NCI-H2107 (cell line): ENCODE measurements at regions not wholly inside any gene's neighbourhood (a gene's known extent, or its start where the extent isn't known, plus 50 kb on each side); places are given as distances from the start of the nearest gene placed in this dataset.

Experiments used
- DNase-seq: peaks from one replicate; lab custom pipeline; 2025; lab: John Stamatoyannopoulos, UW

DNA sequence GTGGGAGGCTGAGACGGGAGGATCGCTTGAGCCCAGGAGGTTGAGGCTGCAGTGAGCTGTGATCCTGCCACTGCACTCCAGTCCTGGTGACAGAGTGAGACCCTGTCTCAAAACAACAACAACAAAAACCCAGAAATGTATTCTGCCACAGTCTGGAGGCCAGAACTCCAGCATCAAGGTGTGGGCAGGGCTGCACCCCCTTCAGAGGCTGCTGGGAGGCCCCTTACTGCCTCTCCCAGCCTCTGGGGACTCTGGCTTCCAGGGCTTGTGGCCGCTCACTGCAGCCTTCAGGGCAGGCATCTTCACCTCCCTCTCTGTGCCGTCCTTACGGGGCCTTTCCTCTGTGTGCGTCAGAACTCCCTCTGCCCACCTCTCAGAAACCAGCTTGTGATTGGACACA lies 209.4 kb upstream of the GSE1 start:
- DNase-seq: no peak

DNA sequence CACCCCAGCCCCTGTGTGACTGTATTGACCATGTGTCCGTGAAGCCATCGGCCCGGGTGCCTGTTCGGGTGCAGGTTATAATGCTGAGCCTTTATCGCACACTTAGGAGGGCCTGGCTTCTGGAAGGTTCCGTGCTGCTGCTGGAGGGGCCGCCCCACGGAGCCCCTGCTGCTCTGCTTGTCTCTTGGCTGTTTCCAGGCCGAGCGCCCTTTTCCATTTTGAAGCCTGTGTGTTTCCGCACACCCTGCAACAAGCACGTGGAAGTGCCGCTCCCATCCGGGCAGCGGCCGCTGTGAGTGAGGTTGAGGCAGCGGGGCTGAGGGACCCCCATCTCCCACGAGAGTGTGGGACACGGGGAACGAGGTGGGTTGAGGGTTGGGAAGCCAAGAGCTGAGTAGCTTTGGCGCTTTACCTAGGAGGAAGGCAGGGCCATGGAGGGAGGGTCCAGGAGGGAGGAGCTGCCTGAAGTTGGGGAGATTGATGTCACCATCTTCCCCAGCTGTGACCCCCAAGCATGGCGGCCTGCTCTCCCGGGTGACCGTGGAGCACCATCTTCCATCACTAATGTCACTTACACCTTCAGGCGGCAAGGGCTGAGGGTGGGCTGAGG lies 200.1 kb upstream of the GSE1 start:
- DNase-seq: no peak

DNA sequence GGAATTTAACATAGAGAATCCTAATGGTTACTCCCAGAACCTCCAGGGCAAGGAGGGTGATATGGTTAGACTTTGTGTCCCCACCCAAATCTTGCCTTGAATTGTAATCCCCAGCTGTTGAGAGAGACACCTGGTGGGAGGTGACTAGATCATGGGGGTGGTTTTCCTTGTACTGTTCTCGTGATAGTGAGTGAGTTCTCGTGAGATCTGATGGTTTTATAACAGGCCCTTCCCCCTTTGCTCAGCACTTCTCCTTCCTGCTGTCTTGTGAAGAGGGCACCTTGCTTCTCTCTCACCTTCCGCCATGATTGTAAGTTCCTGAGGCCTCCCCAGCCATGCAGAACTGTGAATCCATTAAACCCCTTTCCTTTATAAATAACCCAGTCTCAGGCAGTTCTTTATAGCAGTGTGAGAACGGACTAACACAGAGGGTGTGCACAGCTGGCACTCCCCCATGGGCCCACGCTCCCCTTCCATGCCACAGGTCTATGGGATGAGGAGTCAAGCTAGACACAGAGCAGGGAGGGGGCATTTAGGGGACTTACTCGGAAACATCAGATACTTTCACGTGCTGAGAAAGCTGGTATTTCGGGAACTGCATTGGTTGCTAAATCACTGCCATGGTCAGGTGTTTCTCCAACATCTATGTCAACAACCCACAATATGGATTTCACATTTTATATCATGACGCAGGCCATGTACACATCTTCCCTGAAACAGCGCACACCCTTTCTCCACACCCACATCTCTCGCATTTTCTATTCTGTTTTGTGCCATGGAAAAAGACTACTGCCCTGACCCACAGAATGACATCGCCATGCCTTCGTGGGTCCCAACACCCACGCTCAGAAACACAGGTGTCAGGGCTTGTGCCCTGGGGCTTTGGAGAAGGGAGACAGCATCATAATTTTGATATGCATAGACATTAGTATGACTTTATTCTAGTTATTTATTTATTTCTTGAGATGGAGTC lies 199.1 kb upstream of the GSE1 start:
- DNase-seq: no peak

DNA sequence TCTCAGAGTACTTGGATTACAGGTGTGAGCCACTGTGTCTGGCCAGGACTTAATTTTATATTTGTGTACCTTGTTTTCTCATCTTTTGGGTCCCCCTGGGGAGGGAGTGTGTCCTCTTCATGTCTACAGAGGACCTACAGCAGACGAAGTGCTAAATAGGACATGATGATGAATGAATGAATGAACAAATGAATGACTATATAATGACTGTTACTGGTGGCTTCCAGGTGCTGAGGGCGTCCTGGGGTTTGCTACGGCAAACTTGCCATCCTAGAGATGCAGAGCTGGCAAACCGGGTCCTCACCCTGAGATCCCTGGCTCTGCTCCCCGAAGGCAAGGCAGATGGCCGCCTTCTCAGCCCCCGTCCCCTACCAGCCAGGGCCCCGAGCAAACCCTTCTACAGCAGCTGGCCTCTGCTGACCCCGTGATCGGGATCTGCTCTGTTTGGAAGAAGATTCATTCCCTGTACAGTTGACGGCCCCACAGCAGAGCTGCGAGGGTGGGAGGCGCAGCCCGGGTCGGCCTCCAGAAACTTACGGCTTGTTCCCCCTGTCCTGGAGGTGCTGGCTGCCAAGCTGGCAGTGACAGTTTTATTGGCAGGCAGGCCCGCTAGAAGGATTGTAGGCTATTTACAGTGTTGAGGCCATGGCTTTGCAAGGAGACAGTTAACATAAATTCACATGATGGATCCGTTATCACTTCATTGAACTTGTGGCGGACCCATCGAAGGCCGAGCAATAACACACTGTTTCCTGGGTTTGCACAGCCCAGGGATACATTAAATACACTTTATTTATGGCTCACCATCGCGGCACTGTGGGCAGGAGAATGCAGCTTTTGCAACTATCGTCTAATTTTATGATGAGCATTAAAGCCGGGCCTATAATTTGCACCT lies 197.7 kb upstream of the GSE1 start:
- no peak for DNase-seq

DNA sequence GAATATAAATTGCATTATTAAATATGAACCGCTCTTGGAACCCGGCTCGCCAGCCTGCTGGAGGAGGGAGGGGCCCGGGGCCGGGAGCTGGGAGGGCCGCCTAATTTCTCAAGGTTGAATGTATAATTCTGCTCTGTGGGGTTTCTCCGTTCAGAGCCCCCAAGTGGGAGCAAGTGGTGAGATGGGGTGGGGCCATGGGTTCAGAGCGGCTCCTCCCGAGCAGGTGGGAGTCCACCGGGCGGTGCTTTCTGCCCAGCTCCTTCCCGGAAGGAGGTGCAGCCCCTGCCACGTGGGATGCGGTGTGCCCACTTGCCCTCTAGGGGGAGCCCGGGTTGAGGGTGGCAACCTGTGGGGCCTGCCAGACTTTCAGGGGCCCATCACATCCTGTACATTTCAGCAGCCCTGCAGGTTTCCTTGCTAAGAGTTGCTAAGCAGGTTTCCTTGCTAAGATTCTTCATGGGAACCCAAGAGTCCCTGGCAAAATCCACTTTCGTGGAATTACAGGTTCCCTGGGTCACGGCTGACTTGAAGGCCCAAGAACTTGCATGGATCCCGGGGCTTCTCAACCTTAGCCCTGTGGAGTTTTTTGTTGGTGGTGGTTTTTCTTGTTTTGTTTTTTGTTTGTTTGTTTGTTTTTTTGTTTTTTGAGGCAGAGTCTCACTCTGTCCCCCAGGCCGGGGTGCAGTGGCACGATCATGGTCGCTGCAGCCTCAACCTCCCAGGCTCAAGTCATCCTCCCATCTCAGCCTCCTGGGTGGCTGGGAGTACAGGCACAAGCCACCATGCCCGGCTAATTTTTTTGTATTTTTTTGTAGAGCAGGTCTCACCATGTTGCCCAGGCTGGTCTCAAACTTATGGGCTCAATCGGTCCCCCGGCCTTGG lies 196.7 kb upstream of the GSE1 start:
- peak; percentile 86 for DNase-seq

DNA sequence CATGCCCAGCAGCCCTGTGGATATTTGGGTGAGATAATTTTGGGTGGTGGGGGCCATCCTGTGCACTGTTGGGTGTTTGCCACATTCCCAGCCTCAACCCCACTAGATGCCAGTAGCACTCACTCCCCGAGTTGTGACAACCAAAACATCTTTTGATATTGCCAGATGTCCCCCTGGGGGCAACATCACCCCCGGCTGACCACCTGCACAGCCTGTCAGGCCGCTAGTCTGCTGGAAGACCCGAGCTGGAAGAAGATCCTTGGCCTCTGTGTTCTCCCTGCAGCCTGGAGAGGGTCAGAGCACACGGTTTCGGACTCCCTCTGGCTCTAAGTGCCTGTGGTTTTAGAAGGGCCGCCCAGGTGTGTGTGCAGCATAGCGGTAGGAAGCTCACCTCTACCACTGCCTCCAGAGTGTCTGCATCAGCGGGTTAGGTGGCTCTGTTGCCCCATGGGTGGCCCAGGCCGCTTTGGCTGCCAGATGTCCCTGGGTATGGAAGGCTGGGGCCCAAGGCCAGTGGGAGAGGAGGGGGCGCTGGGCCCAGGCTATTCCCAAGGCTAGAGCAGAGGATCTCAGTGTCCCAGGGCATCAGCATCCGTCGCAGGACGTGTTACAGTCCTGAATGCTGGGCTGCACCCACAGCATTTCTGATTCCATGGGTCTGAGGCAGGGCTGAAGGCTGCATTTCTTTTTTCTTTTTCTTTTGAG lies 195.8 kb upstream of the GSE1 start:
- DNase-seq: no peak

DNA sequence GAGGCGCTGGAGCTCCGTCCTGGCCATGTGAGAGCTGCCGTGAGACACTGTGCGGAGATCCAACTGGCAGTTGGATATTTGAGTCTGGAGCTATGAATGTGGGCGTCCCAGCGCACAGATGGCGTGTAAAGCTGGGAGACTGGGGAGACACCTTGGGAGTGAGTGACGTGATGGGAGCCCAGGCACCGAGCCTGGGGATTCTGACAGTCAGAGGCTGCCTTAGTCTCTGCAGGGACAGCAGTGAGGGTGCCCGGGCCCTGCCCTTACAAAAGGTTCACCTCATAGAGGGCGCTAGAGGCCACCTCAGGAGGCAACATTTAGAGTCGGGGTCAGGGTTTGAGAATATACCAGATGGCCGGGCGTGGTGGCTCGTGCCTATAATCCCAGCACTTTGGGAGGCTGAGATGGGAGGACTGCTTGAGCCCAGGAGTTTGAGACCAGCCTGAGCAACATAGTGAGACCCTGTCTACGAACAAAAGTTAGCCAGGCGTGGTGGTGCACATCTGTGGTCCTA lies 194.1 kb upstream of the GSE1 start:
- no peak for DNase-seq

DNA sequence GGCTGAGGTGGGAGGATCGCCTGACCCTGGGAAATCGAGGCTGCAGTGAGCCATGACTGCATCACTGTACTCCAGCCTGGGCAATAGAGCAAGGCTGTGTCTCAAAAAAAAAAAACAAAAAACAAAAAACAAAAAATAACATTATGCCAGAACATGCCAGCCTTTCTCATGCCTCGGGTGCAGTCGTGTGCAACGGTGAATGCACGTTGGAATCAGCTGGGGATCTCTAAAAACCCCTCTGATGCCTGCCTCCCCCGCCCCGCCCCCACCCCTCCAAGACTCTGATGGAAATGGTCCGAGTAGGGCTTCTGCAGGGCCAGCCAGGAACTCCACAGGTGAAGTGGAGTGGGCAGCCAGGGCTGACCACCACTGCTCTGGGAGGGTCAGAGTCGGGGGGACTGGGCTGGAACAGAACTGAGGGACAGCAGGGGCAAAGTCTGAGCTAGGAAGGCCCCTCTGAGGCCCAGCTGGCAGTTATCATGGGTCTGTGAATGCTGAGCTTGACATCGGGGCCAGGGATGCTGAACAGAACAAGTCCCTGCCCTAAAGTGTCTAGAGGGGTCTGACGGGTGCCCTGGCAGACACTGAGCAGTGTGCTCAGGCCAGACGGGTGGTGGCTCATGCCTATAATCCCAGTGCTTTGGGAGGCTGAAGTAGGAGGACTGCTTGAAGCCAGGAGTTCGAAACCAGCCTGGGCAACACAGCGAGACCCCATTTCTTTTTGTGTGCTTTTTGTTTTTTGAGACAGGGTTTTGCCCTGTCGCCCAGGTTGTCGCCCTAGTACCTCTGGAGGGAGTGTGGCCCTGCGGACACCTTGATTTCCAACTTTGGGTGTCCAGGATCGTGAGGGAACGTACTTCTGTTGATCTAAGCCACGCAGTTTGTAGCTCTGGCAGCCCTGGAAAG lies 193.4 kb upstream of the GSE1 start:
- DNase-seq: no peak

DNA sequence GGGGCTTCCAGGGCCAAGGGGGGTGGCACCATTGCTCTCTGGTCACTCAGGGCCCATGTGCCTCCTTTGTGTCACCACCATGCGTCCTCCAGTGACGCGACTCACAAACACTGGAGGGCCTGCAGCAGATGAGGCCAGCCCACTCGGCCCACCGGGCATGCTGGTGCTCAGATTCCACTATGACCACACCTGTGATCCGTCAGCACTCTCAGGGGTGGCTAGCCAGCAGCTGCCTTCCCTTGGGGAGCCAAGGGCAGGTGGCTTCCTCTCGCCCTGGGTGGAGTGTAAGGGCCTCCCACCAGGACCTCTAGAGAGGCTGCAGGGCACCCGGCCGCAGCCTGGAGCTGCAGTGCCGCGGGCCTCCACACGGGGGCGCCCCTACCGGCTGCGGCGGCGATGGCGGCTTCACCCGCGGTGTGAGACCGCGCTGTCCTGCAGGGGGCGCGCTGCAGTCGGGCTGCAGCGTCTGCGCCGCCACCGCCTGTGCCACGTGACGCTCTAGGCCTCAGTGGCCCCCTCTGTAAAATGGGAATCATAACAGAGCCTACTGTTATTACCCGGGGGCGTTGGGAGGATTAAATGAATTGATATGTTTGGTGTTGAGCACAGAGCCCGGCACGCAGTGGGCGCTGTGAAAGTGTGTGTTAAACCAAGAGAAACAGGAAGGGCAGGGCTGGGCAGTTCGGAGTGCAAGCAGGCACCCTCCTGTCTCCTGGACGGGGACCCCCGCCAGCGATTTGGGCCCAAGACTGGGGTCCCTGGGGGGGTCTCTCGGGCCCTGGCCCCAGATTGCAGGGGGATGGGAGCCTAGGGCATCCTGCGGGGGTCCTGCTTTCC lies 192.4 kb upstream of the GSE1 start:
- no peak for DNase-seq

DNA sequence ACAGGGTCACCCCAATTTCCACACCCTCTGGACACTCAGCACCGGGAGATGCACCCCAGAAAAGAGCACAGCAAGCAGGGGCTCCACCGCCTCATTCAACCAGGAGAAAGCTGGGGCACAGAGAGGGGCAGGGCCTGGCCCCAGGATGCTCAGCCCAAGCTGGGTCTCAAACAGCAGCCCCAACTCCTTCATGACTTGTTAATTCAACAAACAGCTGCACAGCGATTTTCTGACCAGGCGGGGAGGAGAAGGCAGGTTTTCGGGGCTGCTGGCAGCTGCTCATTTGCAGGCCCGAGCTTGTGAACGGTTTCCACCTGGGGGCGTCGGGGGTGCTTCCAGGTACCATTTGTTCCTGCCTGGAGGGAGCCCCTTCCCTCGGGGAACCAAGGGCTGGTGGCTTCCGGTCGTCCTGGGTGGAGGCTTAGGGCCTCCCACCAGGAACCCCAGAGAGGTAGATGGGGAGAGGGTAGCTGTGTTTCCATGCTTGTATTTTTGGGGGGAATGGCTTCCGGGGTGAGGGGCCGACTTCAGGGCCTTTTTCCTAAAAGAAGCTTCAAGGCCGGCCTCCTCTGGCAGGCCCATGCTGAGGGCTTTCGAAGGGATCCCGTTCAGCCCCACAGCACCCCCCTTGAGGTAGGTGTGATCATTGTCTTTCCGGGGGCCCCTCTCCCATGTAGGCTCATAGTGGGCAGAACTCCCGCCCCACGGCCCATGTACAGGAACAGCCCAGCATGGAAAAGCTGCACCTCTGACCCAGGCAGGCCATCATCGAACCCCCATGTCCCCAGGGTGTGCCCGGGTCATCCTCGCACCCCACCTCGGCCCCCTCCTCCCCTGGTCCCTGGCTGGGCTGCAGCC lies 191.6 kb upstream of the GSE1 start:
- no peak for DNase-seq

DNA sequence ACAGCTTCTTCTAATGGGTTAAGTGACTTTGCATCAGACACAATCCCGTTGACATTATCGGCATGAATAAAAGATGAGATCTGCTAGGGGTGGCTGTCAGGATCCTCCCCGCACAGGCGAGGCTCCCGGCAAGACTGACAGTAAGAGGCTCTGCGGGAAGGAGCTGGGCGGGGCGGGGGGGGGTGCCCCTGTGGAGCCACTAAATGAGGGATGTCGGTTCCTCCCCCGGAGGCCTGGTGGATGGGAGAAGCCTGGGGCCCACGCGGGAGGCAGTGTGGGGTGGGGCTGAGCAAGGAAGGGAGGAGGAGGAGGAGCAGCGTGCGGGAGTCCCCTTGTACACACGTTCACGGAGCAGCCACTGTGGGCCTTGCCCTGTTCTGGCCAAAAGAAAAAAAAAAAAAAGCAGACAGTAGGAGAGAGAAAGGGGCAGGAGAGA lies 190.9 kb upstream of the GSE1 start:
- DNase-seq: no peak

DNA sequence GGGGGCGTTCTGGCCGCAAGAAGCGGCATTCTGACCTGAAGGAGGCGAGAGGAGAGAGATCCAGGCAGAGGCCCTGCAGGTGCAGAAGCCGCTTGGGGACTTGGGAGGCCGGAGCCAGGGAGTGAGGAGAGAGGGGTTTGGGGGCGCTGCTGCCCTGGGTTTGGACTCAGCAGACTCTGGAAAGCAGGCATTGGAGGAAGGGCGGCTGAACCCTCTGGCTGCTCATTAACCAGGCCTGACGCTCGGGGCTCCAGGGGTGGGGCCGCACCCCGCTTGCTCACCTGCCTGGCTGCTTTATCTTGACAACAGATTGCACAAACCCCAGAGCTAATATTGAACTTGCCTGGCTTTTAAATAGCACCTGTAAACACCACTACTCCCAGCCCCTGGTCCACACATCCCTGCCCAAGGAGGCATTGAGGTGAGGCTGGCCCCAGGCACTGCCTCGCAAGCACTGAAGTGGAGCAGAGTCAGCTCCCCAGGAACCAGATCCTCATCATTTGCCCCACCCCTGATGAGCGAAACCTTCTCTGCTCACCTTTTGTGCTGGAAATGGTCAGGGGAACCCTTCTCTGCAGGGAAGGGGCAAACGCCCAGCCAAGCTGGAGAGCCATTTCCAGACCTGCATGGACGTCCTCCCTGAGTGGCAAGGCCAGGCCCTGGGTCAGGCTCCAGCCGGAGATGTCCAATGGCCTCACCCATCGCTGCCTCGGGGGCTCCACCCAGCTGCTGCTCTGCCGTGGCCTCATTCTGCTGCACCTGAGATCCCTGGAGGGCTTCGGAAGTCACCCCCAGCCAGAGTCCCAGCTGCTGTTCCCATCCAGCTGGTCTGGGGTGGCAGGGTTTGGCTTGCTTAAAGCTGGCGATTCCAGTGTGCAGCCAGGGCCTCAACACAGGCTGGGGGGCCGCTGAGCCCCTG lies 190.2 kb upstream of the GSE1 start:
- DNase-seq: peak; percentile 75

DNA sequence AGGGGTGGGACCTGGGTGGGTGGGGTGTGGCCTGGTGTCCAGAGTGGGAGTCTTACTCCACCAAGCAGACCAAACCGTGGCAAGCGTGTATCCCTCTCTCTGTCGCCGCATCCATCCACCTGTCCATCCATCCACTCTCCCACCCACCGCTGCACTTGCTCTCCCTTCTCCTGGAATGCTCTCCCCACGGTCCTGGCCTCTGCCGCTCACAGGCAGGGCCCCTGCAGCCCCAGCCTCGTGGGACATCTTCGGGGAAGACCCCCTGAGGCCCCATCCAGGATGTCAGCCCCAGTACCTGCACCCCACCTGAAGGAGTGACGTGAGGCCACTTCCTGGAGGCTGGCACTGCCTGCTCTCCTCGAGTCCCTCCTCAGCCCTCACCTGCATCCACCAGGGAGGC lies 189.5 kb upstream of the GSE1 start:
- no peak for DNase-seq

DNA sequence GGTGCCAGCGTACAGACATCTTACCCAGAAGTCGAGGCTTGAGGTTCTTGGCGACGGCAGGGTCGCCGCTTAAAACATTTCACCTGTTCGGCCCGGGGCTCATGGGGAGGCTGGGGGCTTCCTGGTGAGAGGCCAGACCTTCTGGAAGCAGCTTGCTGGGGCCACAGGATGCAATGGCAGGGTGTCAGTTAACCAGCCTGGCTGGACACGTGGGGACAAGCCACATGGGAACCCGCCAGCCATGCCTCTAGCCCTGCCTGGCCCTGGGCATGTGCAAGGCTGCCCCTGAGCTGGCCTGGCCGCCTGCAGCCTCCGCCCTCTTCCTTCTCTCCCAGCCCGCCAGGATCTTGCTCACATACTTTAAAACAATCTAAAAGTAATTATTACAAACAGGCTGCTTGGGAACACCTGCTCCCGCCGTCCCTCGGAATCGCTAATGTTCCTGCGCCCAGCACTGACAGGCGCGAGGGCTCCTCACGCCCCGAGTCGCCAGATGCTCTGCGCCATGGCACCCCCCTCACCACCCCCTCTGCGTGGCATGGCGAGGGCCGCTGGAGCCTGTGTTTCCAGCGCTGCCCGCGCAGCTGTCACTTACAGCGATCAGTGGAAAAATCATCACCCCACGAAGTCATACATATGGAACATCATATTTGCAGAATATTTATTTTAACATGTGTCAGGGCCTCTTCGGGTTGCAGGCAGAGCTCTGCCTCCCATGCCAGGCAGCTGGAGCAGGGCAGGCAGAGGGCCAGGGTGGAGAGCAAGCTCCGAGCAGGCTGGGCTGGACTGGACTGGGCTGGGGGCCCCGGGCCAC lies 188.7 kb upstream of the GSE1 start:
- no peak for DNase-seq

DNA sequence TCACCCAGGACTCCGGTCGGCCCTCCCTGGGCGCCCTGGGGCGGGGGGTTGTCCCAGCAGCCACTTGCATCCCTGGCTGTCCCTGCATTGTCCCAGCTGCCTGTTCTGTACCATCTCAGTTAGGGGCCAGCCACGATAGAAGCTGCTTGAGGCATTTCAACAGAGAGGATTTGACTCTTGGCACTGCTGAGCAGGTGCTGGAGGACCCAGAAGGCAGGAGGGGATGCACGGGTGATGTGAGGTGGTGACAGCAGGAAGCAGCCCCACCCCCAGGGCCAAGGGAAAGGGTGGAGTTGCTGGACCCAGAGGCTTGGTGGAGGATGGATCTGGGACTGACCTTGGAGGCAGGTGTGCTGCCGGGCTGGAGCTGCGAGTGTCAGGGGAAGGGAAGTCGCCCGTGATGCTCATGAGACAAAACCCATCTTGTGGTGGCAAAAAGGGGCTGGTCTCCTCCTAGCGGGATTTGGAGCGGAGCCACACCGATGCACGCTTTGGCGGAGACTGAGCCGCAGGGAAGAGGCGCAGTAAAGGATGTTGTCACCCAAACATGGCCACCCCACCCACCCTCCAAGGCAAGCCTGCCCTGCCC lies 188.0 kb upstream of the GSE1 start:
- no peak for DNase-seq
